Activated naive CD4-positive, alpha-beta T cell treated with anti-CD3 and anti-CD28 coated beads, Interleukin-2, amount 10 ng/mL, durations not matched to agents 7 days and 5 days (primary cell): ENCODE measurements at regions not wholly inside any gene's neighbourhood (a gene's known extent, or its start where the extent isn't known, plus 50 kb on each side); places are given as distances from the start of the nearest gene placed in this dataset.

Experiments used
- CTCF ChIA-PET: fragments of 350-600 bp; sonication (Branson Sonifier 250); formaldehyde crosslinking; loops from one replicate; lab custom pipeline; 2021; ENCODE audit warnings: antibody characterized with exemption; lab: Charles Lee
- DNase-seq: peaks from one replicate; pipeline ENCODE4 v3.0.0-alpha.2; 2020
- H3K27ac Mint-ChIP-seq: one replicate; pipeline ENCODE4 v1.8.0; 2021; ENCODE audit warnings: mild to moderate bottlenecking, moderate library complexity, mixed read lengths
- H3K27me3 Mint-ChIP-seq: one replicate; pipeline ENCODE4 v1.8.0; 2021; ENCODE audit warnings: mild to moderate bottlenecking, mixed read lengths
- H3K36me3 Mint-ChIP-seq: one replicate; pipeline ENCODE4 v1.8.0; 2021; ENCODE audit warnings: mixed read lengths
- H3K4me1 Mint-ChIP-seq: one replicate; pipeline ENCODE4 v1.8.0; 2021; ENCODE audit warnings: mixed read lengths
- H3K4me3 Mint-ChIP-seq: one replicate; pipeline ENCODE4 v1.8.0; 2021; ENCODE audit warnings: mild to moderate bottlenecking, moderate library complexity, mixed read lengths
- H3K9me3 Mint-ChIP-seq: one replicate; pipeline ENCODE4 v1.8.0; 2021; ENCODE audit warnings: mixed read lengths

GRCh38 chr5:8317335-8317734, 448.4 kb downstream of the MTRR start:
- H3K4me3 Mint-ChIP-seq: no peak overlapping the region
- peaks cover 14% of the 10 kb centered on the region for H3K9me3 Mint-ChIP-seq
- H3K4me1 Mint-ChIP-seq: no peaks in the 10 kb centered on the region
- DNase-seq: no peak
- H3K27ac Mint-ChIP-seq: no peak overlapping the region
- no peaks in the 10 kb centered on the region for H3K27me3 Mint-ChIP-seq
- CTCF ChIA-PET: no interaction called here
- H3K36me3 Mint-ChIP-seq: no peaks in the 10 kb centered on the region

GRCh38 chr5:8320244-8320643, 451.3 kb downstream of the MTRR start:
- Mint-ChIP-seq H3K4me3 (no peak overlapping the region), H3K9me3 (peaks cover 14% of the 10 kb centered on the region), H3K4me1 (no peaks in the 10 kb centered on the region), H3K27me3 (no peaks in the 10 kb centered on the region), H3K27ac (no peak overlapping the region), H3K36me3 (no peaks in the 10 kb centered on the region)
- CTCF ChIA-PET: no interaction called here
- no peak for DNase-seq

GRCh38 chr5:8321272-8321671, 452.3 kb downstream of the MTRR start:
- CTCF ChIA-PET: no interaction called here
- no peak for DNase-seq
- Mint-ChIP-seq H3K9me3 (peaks cover 10% of the 10 kb centered on the region), H3K27ac (no peak overlapping the region), H3K27me3 (no peaks in the 10 kb centered on the region), H3K4me1 (no peaks in the 10 kb centered on the region), H3K4me3 (no peak overlapping the region), H3K36me3 (no peaks in the 10 kb centered on the region)

GRCh38 chr5:8322484-8322883, 453.5 kb downstream of the MTRR start:
- H3K36me3 Mint-ChIP-seq: no peaks in the 10 kb centered on the region
- H3K27ac Mint-ChIP-seq: no peak overlapping the region
- CTCF ChIA-PET: no interaction called here
- no peak overlapping the region for H3K4me3 Mint-ChIP-seq
- no peaks in the 10 kb centered on the region for H3K4me1 Mint-ChIP-seq
- no peak for DNase-seq
- peaks cover 9% of the 10 kb centered on the region for H3K9me3 Mint-ChIP-seq
- no peaks in the 10 kb centered on the region for H3K27me3 Mint-ChIP-seq

- Mint-ChIP-seq H3K27ac (no peak overlapping the region), H3K27me3 (no peaks in the 10 kb centered on the region), H3K9me3 (peaks cover under 1% of the 10 kb centered on the region), H3K4me1 (no peaks in the 10 kb centered on the region), H3K36me3 (no peaks in the 10 kb centered on the region), H3K4me3 (no peak overlapping the region)
- no peak for DNase-seq
- CTCF ChIA-PET: no interaction called here
These were observed 458.1 kb downstream of the MTRR start for GRCh38 chr5:8327016-8327415.

- no peak for DNase-seq
- Mint-ChIP-seq H3K4me3 (no peak overlapping the region), H3K27ac (no peak overlapping the region), H3K4me1 (no peaks in the 10 kb centered on the region), H3K36me3 (no peaks in the 10 kb centered on the region), H3K9me3 (peaks cover 2% of the 10 kb centered on the region), H3K27me3 (no peaks in the 10 kb centered on the region)
- CTCF ChIA-PET: no interaction called here
These were observed 460.8 kb downstream of the MTRR start for GRCh38 chr5:8329773-8330172.

GRCh38 chr5:8332666-8333445, 463.9 kb downstream of the MTRR start:
- no peak overlapping the region for H3K4me3 Mint-ChIP-seq
- DNase-seq: no peak
- no peak overlapping the region for H3K27ac Mint-ChIP-seq
- no peaks in the 10 kb centered on the region for H3K4me1 Mint-ChIP-seq
- peaks cover 2% of the 10 kb centered on the region for H3K9me3 Mint-ChIP-seq
- CTCF ChIA-PET: no interaction called here
- no peaks in the 10 kb centered on the region for H3K36me3 Mint-ChIP-seq
- no peaks in the 10 kb centered on the region for H3K27me3 Mint-ChIP-seq

- no peak overlapping the region for H3K27ac Mint-ChIP-seq
- no peak for DNase-seq
- H3K36me3 Mint-ChIP-seq: no peaks in the 10 kb centered on the region
- H3K27me3 Mint-ChIP-seq: no peaks in the 10 kb centered on the region
- CTCF ChIA-PET: no interaction called here
- no peak overlapping the region for H3K4me3 Mint-ChIP-seq
- H3K4me1 Mint-ChIP-seq: no peaks in the 10 kb centered on the region
- H3K9me3 Mint-ChIP-seq: peaks cover 2% of the 10 kb centered on the region
These were observed 464.5 kb downstream of the MTRR start for GRCh38 chr5:8333485-8333884.

- Mint-ChIP-seq H3K4me3 (no peak overlapping the region), H3K27ac (no peak overlapping the region), H3K27me3 (no peaks in the 10 kb centered on the region), H3K9me3 (peaks cover 2% of the 10 kb centered on the region), H3K36me3 (no peaks in the 10 kb centered on the region), H3K4me1 (no peaks in the 10 kb centered on the region)
- CTCF ChIA-PET: no interaction called here
- no peak for DNase-seq
These were observed 465.0 kb downstream of the MTRR start for GRCh38 chr5:8333977-8334376.

GRCh38 chr5:8340261-8340660, 471.3 kb downstream of the MTRR start:
- H3K4me1 Mint-ChIP-seq: no peaks in the 10 kb centered on the region
- no peak for DNase-seq
- H3K27me3 Mint-ChIP-seq: no peaks in the 10 kb centered on the region
- no peak overlapping the region for H3K4me3 Mint-ChIP-seq
- H3K9me3 Mint-ChIP-seq: peaks cover 6% of the 10 kb centered on the region
- CTCF ChIA-PET: no interaction called here
- no peaks in the 10 kb centered on the region for H3K36me3 Mint-ChIP-seq
- H3K27ac Mint-ChIP-seq: no peak overlapping the region

GRCh38 chr5:8340739-8341344, 471.9 kb downstream of the MTRR start:
- Mint-ChIP-seq H3K4me3 (no peak overlapping the region), H3K9me3 (peaks cover 8% of the 10 kb centered on the region), H3K27me3 (no peaks in the 10 kb centered on the region), H3K27ac (no peak overlapping the region), H3K36me3 (no peaks in the 10 kb centered on the region), H3K4me1 (no peaks in the 10 kb centered on the region)
- CTCF ChIA-PET: no interaction called here
- DNase-seq: no peak

GRCh38 chr5:8341406-8341805, 472.5 kb downstream of the MTRR start:
- CTCF ChIA-PET: no interaction called here
- Mint-ChIP-seq H3K36me3 (no peaks in the 10 kb centered on the region), H3K4me3 (no peak overlapping the region), H3K9me3 (peaks cover 8% of the 10 kb centered on the region), H3K4me1 (no peaks in the 10 kb centered on the region), H3K27me3 (no peaks in the 10 kb centered on the region), H3K27ac (no peak overlapping the region)
- no peak for DNase-seq

GRCh38 chr5:8347984-8348383, 479.0 kb downstream of the MTRR start:
- no peaks in the 10 kb centered on the region for H3K36me3 Mint-ChIP-seq
- no peak overlapping the region for H3K27ac Mint-ChIP-seq
- no peak for DNase-seq
- no peaks in the 10 kb centered on the region for H3K27me3 Mint-ChIP-seq
- H3K4me3 Mint-ChIP-seq: no peak overlapping the region
- peaks cover 8% of the 10 kb centered on the region for H3K9me3 Mint-ChIP-seq
- H3K4me1 Mint-ChIP-seq: no peaks in the 10 kb centered on the region
- CTCF ChIA-PET: no interaction called here

- CTCF ChIA-PET: no interaction called here
- Mint-ChIP-seq H3K27me3 (no peaks in the 10 kb centered on the region), H3K4me1 (no peaks in the 10 kb centered on the region), H3K27ac (no peak overlapping the region), H3K4me3 (no peak overlapping the region), H3K9me3 (peaks cover 6% of the 10 kb centered on the region), H3K36me3 (no peaks in the 10 kb centered on the region)
- DNase-seq: no peak
These were observed 480.9 kb downstream of the MTRR start for GRCh38 chr5:8349855-8350254.

- H3K9me3 Mint-ChIP-seq: no peaks in the 10 kb centered on the region
- CTCF ChIA-PET: no interaction called here
- no peak overlapping the region for H3K27ac Mint-ChIP-seq
- no peaks in the 10 kb centered on the region for H3K4me1 Mint-ChIP-seq
- no peak overlapping the region for H3K4me3 Mint-ChIP-seq
- DNase-seq: no peak
- no peaks in the 10 kb centered on the region for H3K36me3 Mint-ChIP-seq
- H3K27me3 Mint-ChIP-seq: no peaks in the 10 kb centered on the region
These were observed 481.8 kb downstream of the MTRR start for GRCh38 chr5:8350644-8351339.
